ENCODE measurements at regions not wholly inside any gene's neighbourhood (a gene's known extent, or its start where the extent isn't known, plus 50 kb on each side); places are given as distances from the start of the nearest gene placed in this dataset.

GRCh38 chr4:123346330-123346940 lies 50.2 kb upstream of the SPRY1 start:
- TF ChIP-seq CTCF (IDR thresholded peaks at IDR 0.05), result no peak
- no peak for TF ChIP-seq POLR2A (IDR thresholded peaks at IDR 0.05)
